Inflammatory macrophage treated with lipopolysaccharide for 1 hour (primary cell): ENCODE measurements at regions not wholly inside any gene's neighbourhood (a gene's known extent, or its start where the extent isn't known, plus 50 kb on each side); places are given as distances from the start of the nearest gene placed in this dataset.
"Not testable (repeated sequence)": the region's sequence is repeated elsewhere in the genome, so short reads cannot be mapped to it uniquely, and the experiment has no call there.

Source experiments
- DNase-seq, 2 donors: peaks; one replicate each; pipeline ENCODE4 v3.0.0-alpha.2; 2020 to 2022

DNA sequence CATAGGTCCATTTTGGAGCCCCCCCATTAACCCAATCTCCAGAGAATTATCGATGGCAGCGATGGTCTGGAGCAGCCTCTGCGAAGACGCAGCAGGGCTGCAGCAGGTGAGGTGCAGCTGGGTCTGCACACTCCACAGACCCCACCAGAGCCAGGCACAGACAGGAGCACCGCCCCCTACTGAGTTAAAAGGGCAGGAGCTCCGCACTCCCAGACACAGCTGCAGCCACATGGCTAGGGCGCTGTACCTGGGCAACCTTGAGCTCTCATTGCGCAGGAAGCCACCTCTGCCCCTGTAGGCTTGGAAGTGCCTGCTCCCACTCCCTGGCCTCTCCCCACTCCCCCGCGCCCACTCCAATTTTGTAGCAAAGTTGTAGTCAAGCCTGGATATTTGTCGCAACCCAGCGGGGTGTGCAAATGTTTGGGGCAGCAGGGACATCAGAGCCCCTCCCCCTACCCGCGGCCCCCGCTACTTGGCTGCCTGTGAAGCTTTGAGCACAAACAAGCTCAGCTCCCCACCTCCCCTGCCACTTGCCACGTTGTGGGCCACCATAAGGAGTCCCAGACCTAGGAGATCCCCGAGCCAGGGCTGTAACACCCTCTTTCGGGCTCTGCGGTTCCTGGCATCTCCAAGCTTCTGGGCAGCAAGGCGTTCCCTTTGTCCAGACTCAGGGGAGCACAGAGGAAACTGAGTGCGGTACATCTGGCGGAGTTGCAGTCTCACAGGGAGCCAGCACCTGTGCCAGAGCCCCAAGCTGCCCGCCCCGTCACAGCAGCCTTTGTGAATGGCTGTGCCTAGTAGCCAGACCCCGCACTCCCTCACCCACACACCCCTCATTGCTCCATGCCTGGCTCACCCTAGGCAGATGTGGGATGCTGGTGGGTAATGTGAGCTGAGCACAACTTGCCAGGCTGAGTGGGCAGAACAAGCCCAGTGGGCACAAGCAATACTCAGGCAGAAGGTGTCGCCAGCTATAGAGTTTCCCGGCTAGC, 949.7 kb upstream of the SLITRK1 start:
- DNase-seq = no peak

DNA sequence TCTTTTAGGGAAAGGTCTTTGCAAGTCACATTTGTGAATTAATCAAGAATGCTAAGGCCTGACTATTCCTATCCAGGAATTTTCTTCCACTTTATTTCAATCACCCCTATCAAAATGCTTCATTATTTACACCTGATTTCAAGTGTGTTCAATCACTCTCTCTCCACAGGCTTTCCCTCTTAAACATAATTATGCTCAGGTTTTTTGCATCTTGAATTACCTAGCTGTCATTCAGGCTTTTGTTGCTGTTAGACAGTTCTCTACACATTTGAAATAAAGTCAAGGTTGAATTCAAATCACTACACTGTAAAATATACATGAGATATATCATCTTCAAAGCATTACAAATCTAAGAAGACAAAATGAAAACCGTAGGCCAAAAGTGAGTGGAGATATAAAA, 941.3 kb upstream of the SLITRK1 start:
- no peak for DNase-seq

DNA sequence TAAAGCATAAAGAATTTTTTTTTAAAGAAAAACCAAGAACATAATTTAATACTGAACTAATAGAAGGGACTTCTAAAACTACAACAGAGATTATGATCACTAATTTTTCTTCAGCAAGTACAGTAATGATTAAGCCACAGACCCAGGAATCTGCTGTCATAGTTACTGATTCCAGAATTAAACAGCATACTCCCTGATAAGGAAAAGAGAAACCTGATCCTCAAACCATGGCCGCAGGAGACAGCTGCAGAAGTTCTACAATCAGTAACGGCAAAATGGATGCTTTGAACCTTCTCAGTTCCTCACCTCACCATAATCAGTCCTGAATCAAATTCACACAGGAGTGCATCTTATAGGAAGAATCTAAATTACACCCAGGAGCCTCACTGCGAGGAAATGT, 939.0 kb upstream of the SLITRK1 start:
- no peak for DNase-seq

DNA sequence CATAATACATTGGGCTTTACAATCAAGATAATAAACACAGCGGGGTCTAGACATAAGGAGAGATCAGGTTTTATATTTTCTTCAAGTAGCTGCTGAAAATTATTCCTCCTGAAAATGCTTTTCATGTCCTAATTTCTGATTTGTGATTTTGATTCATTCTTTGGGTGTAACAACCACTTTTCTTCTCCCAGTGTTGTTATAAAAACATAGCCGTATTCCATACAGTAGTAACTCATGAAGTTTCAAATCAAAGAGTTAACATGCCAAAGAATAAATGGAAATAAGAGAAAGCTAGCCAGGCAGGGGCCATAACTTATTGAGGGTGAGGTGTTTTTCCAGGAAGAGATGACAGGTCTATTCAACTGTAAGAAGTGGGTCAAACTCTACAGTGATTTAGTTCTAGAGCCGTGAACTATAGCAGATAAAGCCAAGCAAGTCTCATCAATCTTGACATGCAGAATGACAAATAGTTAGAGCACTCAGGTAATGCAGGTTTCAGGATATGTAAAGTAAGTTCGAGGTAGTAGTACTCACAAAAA, 934.4 kb upstream of the SLITRK1 start:
- no peak for DNase-seq

DNA sequence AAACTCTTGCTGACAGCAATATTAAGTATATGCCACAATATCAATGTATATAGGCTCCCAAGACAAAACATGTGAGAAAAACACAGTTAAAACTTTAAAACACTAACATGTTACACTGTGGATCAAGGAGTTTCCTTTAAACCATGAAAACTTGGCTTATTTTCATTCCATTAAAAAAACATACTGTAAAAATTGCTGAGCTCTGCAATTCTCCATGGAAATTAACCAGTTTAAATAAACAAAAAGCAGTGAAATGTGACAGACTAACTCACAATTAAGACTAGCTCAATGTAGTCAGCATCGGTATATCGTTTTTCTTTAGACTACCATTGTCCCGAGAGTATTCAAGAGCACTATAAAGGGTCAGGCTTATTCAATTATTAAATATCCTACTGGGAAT, 930.5 kb upstream of the SLITRK1 start:
- DNase-seq = no peak

DNA sequence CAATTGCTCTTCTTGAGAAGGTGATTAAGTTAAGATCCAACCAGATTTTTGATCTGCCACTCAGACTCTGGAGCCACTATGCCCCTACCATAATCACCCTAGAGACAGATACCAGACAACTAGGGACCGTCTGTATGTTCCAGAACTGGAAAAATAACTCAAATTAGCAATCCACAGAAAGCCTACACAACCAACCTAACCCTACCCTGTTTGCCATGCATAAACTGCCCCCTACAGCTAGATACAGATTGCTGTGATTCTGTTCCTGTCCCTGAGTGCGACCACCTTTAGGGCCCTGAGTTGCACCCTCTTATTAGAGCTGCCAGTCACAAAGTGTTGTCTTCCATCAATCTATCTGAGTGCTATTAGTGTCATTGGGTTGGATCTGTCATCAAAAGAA, 929.8 kb upstream of the SLITRK1 start:
- no peak for DNase-seq

DNA sequence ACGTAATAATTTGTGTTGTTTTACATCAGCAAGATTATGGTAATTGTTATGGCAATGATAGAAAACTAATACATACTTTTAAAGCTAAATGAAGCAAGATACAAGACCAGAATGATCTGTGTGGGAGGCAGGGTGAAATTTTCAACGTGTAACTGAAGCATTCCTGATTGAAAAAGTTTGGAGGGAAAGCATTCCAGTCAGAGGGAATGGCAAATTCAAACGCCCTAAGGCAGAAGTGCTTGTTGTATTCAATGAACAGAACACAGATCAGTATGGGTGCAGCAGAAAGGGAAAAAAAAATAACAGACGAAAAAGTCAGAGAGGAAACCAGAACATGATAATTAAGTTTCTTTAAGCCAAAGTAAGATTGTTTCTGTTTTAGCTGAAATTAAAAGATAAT, 928.5 kb upstream of the SLITRK1 start:
- DNase-seq = no peak

DNA sequence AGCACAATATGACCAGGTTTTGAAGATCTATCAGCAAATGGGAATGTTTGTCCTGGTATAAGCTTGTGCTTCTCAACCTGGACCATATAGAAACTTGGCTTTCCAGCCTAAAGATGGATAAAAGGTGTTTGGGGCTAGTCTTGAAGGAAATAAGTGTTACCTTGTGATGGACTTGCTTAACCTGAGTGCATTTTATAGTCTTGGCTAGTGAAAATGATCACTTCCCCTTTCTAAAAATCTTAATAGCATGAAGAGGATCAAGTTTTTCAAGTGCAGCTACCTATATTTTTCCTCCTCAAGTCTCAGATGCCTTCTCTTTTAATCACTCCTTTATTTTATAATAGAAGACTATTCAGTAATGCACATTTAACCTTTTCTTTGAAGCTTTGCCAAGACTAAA, 919.8 kb upstream of the SLITRK1 start:
- DNase-seq = no peak

DNA sequence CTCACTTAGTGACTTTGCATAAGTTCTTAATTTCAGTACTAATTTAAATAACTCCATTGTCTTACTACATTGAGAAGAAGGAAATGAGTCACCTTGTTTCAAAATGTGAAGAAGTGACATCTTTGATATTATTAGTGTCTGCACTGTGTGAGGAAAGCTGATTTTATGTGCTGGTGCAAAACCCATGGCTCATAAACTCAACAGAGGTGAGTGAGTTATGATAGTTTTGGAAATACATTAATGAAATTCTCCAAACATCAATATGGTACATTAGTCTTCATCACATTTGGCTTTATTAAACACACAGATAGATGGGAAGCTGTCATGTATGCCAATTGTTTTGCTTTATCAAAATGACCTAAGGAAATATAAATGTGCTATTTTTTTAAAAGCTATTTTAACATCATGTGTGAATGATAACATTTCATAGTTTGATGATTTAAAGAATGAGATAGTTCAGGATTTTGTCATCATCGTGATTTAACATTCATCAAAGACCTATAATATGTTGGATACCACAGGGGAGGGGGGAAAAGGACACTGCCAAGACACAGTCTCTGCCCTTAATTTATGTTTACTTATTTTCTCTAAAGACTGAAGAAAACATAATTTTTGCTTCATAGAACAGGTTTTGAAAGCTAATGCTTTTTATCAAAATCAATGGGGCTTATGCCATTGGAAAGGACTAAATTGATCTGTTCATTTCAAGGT, 902.3 kb upstream of the SLITRK1 start:
- no peak for DNase-seq

DNA sequence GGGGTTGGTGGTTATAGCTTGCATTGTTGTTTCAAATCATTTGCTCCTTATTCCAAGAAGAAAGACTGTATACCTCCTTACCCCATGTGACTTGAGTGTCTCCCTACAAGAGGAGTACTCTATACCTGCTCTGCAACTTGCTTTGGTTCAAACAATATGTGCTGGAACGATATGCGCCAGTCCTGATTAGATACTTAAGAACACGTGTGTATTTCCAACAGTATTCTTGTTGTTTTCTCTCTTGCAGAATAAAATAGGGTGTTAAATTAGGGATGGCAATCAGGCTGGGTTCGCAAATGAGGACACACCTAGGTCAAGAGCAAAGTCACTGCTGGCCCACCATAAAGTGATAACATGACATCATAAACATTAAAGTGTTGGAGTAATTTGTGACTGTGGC, 895.0 kb upstream of the SLITRK1 start:
- DNase-seq = no peak

DNA sequence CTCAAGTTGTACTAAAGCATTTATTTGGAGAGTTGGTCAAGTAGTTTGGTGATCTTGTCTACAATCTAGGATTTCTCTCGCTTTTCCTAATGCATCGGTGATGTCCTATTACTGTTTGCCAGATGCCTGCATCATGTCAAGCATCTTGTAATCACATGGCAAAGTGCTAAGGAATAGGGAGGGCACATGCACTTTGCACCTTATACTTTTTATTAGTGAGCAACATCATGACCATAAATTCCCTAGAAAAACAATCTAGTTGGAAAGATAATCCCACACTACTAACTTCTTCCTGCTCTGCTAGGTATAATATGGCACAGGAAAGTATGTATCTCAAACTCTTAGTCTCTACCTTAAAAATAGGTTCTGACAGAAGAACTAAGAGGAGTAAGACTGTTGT, 894.3 kb upstream of the SLITRK1 start:
- no peak for DNase-seq

DNA sequence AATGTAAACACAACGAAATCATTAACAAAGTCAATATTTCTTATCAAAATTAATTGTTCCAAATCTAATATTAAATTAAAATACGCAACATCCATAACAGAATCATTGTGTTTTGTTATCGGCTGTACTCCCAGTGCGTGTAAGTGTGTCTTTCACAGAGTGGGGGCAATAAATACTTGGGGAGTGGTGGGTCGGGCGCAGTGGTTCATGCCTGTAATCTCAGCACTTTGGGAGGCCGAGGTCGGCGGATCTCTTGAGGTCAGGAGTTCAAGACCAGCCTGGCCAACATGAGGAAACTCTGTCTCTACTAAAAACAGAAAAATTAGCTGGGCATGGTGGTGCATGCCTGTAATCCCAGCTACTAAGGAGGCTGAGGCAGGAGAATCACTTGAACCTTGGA, 893.6 kb upstream of the SLITRK1 start:
- DNase-seq = not testable (repeated sequence)

DNA sequence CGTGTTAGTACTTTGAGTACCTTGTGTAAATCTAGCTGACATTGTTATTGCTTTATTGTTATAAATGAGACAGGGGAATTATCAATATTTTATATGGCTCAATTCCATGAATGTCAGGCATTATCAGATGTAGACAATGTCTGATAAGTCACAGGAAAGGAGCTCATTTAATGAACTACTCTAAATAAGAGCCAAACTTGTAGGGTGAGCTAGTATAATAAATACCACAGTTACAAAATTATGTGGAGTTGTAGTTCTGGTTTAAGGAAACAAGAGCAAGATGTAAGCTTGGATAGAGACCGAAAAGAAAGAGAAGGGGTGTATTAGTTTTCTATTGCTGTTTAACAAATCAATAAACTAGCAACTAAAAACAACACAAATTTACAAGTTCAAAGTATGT, 891.8 kb upstream of the SLITRK1 start:
- DNase-seq = no peak

DNA sequence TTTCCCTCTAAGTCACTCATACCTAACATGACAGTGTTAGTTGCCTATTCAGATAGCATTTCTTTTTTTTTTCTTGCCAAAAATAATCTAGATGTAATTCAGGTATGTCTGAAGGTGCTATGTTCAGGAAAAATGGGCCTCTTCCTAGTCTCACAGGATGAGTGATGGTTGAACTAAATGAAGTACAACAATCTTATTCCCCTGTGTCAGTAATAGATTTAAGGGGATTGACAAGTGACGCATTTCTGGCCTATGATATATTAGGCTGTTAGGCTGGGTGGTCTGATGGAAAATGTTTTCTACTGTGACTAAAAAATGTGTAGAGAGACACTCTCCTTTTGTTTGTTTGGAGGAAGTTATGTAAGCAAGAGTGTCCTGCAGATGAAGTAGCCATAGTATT, 878.7 kb upstream of the SLITRK1 start:
- DNase-seq = no peak

DNA sequence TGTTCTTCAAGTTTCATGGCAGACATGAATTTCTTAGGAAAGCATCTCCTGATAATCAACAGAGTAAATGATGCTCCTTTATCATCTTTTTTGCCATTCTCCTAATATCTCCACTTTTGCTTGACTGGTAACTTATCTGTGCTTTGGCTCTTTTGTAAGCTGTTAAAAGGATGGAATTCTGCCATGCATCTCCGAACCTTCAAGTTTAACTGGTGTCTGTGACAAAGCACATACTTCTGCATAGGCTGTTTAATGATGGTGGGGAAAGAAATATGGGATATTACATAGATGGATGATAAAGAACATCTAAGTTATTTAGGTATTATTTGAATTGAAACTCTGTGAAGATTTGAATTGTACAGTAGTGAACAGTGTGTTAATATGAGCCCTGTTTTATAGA, 866.9 kb upstream of the SLITRK1 start:
- DNase-seq = no peak

DNA sequence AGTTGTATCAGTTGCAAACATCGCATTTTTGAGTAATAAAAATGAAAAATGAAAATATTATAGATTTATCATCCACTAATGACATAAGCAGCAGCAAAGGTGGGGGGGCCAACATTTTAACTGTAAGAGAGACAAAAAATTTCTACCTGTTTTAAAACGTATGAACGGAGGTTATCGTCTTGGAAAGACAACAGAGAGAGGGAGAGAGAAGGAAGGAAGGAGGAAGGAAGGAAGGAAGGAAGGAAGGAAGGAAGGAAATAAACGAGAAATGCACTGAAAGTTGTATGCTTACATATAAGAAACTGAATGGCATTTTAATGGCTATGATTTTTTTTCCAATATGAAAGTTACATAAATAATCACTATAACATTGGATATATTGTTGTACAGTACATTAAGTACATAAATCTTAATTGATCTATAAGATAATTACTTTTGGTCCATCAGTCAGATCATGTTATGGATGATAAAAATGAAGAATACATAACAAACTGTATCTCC, 862.8 kb upstream of the SLITRK1 start:
- DNase-seq = no peak

DNA sequence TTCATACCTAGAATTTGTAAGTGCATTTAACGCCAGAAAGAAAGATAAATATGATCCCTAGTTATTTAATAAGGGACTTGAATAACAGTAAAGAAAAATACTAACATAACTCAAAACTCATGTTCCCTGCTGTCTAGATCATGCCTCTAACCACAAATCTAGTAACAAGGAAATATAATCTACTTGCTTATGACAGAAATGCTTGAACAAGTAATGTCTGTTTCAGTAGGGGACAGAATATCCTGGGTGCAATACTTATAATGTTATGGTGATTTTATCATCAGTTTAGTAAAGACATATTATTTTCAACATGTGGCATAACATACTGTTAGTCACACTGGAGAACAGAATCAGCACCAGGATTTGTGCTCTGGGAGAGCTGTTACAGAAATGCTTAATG, 861.9 kb upstream of the SLITRK1 start:
- DNase-seq = no peak

DNA sequence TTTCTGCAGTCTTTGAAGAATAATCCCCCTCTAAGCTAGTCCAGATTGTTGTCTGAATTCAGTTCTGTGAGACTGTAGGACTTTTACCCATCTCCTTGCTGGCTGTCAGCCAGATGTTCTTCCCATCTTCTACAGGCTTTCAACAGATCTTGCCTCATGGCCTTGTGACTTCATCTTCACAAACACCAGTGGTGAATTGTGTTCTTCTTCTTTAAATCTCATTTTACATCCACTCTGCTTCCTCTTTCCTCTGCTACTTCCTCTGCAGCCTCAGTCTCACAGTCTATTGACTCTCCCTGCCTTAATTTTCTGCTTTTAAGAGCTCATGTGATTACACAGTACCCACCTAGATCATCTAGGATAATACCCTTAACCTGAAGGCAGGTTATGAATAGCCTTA, 859.0 kb upstream of the SLITRK1 start:
- DNase-seq = peak; percentile 10 to 16

DNA sequence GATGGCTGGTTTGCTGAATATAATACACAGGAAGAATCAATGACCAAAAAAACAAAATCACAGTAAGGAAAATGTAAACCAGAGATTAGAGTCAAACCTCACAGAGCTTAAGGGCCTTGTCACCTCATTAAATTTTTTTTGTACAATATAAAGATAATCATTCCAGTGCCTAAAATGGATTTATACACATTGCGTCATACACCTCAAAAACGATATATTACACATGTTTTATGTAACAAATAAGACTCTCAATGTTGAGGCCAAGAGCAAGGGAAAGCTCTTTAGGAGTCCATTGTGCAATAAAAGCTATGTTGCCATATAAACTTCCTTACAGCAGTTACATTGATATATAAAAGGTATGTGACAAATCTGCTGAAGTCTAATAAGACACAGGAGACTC, 856.7 kb upstream of the SLITRK1 start:
- no peak for DNase-seq

DNA sequence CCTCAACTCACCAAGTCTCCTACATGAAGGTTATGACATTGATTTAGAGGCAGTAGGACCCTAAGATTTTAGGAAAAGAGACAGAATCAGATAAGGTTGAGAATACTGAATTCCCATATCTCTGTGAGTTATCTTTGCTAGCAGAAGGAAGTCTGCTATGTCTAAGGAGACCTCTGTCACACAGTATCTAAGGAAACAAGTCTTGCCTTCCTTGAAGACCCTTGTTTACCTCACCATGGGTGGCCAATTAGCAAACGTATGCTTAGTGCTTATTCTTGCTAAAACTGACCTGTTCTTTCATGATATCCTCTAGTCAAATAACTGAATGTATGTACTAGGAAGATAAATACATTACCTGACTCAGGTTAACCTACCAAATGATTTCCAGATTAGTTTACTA, 855.4 kb upstream of the SLITRK1 start:
- DNase-seq = no peak

DNA sequence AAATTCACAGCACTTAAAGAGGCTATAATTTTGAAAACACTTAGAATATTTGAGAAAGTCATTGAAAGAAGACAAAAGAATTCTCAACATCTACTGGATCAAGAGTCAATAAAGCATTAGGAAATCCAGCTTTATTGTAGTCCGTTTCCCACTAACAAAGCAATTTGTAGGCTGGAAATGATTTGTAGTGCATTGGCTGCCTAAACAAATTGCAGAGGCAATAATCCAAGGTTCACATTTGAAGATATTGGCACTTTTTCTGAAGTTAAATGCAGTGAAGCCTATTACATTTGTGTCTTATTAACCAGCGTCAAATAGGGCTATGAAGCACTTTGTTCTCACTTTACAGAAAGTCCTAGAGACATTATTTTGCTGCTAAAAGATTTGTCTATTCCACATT, 848.1 kb upstream of the SLITRK1 start:
- DNase-seq = no peak

DNA sequence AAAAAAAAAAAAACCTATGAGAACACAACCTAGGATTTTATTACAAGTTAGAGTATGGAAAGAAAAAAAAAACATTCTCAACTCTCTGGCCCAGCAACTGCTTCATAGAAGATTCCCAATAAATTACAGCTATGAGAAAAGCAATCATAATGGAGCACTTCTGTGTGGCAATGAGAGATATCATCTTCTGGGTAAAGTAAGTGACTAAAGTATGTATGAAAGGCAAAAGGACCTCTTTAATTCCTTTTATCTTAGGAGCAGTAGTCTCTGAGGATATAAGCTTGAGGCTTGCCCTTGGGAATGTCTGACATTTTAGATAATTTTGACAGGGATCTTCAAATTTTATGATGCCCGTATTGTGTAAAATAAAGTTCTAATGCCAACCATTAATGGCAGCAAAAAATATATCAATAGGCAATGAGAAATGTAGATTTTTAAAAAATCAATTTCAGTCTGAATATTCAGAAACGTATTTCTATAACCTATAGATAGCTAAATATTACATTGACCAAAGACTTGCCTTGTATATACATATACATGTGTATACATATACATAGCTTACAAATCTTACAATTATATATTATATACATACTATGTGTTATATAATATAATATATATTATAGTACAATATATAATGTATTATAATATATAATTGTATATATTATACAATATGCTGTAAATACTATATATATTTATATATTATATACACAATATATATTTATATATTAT, 823.9 kb upstream of the SLITRK1 start:
- no peak for DNase-seq

DNA sequence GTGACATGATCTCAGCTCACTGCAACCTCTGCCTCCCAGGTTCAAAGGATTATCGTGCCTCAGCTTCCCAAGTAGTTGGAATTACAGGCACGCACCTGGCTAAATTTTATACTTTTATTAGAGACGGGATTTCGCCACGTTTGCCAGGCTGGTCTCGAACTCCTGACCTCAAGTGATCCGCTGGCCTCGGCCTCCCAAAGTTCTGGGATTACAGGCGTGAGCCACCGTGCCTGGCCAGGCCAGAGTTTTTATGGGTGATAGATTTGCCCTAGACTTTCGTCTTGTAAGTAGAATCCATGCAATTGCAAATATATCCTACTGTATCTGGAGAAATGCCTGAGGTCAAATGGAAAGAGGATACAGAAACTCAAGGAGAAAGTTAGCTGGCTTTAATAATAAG, 819.9 kb upstream of the SLITRK1 start:
- no peak for DNase-seq
